Superior temporal gyrus (tissue), 1 donor: ENCODE measurements at regions not wholly inside any gene's neighbourhood (a gene's known extent, or its start where the extent isn't known, plus 50 kb on each side); places are given as distances from the start of the nearest gene placed in this dataset.

Source experiments
- DNase-seq: peaks from one replicate; pipeline ENCODE4 v3.0.0-alpha.2; 2016; ENCODE audit errors: extremely low spot score

GRCh38 chr2:19036091-19036490, 322.3 kb downstream of the OSR1 start:
- DNase-seq = no peak

GRCh38 chr2:19035238-19035637, 323.2 kb downstream of the OSR1 start:
- no peak for DNase-seq

GRCh38 chr2:19033240-19033639, 325.2 kb downstream of the OSR1 start:
- no peak for DNase-seq

GRCh38 chr2:19031642-19032041, 326.8 kb downstream of the OSR1 start:
- DNase-seq = no peak

- DNase-seq = no peak
Measured at GRCh38 chr2:19029655-19030054, 328.8 kb downstream of the OSR1 start.

- no peak for DNase-seq
Measured at GRCh38 chr2:19028587-19029375, 329.6 kb downstream of the OSR1 start.

- DNase-seq = no peak
Measured at GRCh38 chr2:19027626-19028025, 330.8 kb downstream of the OSR1 start.

GRCh38 chr2:19026261-19026660, 332.2 kb downstream of the OSR1 start:
- DNase-seq = no peak

- DNase-seq = no peak
Measured at GRCh38 chr2:19022334-19022733, 336.1 kb downstream of the OSR1 start.

GRCh38 chr2:19021721-19022120, 336.7 kb downstream of the OSR1 start:
- no peak for DNase-seq

- no peak for DNase-seq
Measured at GRCh38 chr2:19021100-19021476, 337.3 kb downstream of the OSR1 start.

GRCh38 chr2:19020144-19021099, 338.0 kb downstream of the OSR1 start:
- no peak for DNase-seq

GRCh38 chr2:19009510-19009909, 348.9 kb downstream of the OSR1 start:
- no peak for DNase-seq

- DNase-seq = no peak
Measured at GRCh38 chr2:19003554-19003953, 354.9 kb downstream of the OSR1 start.

- no peak for DNase-seq
Measured at GRCh38 chr2:19000776-19001175, 357.6 kb downstream of the OSR1 start.

- DNase-seq = no peak
Measured at GRCh38 chr2:18999198-18999597, 359.2 kb downstream of the OSR1 start.

- DNase-seq = no peak
Measured at GRCh38 chr2:18998491-18998890, 359.9 kb downstream of the OSR1 start.

GRCh38 chr2:18993756-18994338, 364.6 kb downstream of the OSR1 start:
- no peak for DNase-seq

- no peak for DNase-seq
Measured at GRCh38 chr2:18991177-18992168, 366.9 kb downstream of the OSR1 start.

- no peak for DNase-seq
Measured at GRCh38 chr2:18988631-18989232, 369.7 kb downstream of the OSR1 start.

GRCh38 chr2:18987592-18988073, 370.8 kb downstream of the OSR1 start:
- DNase-seq = peak; percentile 82
